Endothelial cell of umbilical vein (primary cell): ENCODE measurements at regions not wholly inside any gene's neighbourhood (a gene's known extent, or its start where the extent isn't known, plus 50 kb on each side); places are given as distances from the start of the nearest gene placed in this dataset.

Experiments
- MYC ChIP-seq: IDR thresholded peaks from one replicate; pipeline ENCODE4 v1.6.1; 2011; ENCODE audit warnings: mild to moderate bottlenecking, low read depth, low read length
- TF ChIP-seq, protein P1 (sequence below), 2 donors: IDR thresholded peaks; 1 replicate in 1 of 2; 2 replicates in 1 of 2; pipeline ENCODE4 v1.5.1; 2011; ENCODE audit warnings: low read length in 2 of 2, mild to moderate bottlenecking in 2 of 2, moderate library complexity in 2 of 2, control low read depth in 1 of 2, inconsistent platforms in 1 of 2, low read depth in 1 of 2; ENCODE audit not compliant: insufficient read depth in 1 of 2; ENCODE audit errors: extremely low read depth in 1 of 2

DNA sequence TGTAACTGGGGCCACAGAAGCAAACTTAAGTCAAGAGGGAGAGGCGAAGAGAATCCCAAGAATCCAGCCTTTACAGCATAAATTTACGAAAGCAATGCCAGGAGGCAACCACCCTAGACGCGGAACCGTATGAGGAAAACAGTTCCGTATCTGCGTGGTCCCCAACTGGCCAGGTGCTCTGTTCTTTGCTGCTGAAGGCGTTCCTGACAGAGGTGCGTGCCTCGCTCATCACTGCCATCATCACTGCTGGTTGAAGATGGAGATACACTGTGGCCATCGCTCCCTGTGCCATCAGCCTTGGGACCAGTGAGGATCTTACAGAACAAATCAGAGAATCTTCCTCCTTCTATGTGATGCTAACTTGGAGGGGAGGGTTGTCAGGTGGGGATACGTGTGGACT, 270.5 kb upstream of the B3GAT1 start:
- TF ChIP-seq, protein P1, sequence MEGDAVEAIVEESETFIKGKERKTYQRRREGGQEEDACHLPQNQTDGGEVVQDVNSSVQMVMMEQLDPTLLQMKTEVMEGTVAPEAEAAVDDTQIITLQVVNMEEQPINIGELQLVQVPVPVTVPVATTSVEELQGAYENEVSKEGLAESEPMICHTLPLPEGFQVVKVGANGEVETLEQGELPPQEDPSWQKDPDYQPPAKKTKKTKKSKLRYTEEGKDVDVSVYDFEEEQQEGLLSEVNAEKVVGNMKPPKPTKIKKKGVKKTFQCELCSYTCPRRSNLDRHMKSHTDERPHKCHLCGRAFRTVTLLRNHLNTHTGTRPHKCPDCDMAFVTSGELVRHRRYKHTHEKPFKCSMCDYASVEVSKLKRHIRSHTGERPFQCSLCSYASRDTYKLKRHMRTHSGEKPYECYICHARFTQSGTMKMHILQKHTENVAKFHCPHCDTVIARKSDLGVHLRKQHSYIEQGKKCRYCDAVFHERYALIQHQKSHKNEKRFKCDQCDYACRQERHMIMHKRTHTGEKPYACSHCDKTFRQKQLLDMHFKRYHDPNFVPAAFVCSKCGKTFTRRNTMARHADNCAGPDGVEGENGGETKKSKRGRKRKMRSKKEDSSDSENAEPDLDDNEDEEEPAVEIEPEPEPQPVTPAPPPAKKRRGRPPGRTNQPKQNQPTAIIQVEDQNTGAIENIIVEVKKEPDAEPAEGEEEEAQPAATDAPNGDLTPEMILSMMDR (IDR thresholded peaks at IDR 0.05; ENCODE audit: extremely low read depth in 1 of 2, insufficient read depth in 1 of 2, low read depth in 1 of 2, low read length in 2 of 2) = no peak
- no peak for TF ChIP-seq MYC
